Lower leg skin (tissue), 4 donors: ENCODE measurements at regions not wholly inside any gene's neighbourhood (a gene's known extent, or its start where the extent isn't known, plus 50 kb on each side); places are given as distances from the start of the nearest gene placed in this dataset.

Source experiments
- DNase-seq, 2 donors: peaks; one replicate each; pipeline ENCODE4 v3.0.0-alpha.2; 2019; ENCODE audit warnings: low spot score in 2 of 2
- H3K4me3 ChIP-seq: fragments of 200-600 bp; sonication (generic); 2 replicates; pipeline ENCODE4 v1.5.1; 2017; ENCODE audit warnings: mild to moderate bottlenecking, low read depth; ENCODE audit not compliant: poor library complexity, severe bottlenecking
- POLR2A ChIP-seq, 2 donors: fragments of 450-650 bp; IDR thresholded peaks; one replicate each; pipeline ENCODE4 v1.6.1; 2016 to 2017; ENCODE audit warnings: antibody characterized with exemption in 2 of 2, mild to moderate bottlenecking in 1 of 2, moderate library complexity in 1 of 2
- WGBS, 2 donors: methylation state at CpG; one replicate each; pipeline ENCODE4 v1.1.5; 2018; 5-methylcytosine and 5-hydroxymethylcytosine counted together
- intact Hi-C: fragments of 100-400 bp; cut with DNase I; formaldehyde crosslinking; loops from one replicate; pipeline ENCODE4 v1.15.0; 2023; ENCODE audit warnings: low total_unique reads
- TF ChIP-seq, protein P1 (sequence below), 3 donors: fragments of 450-650 bp; IDR thresholded peaks; one replicate each; pipeline ENCODE4 v1.5.1; 2016; ENCODE audit warnings: antibody characterized with exemption in 3 of 3, mild to moderate bottlenecking in 3 of 3, moderate library complexity in 2 of 3

DNA sequence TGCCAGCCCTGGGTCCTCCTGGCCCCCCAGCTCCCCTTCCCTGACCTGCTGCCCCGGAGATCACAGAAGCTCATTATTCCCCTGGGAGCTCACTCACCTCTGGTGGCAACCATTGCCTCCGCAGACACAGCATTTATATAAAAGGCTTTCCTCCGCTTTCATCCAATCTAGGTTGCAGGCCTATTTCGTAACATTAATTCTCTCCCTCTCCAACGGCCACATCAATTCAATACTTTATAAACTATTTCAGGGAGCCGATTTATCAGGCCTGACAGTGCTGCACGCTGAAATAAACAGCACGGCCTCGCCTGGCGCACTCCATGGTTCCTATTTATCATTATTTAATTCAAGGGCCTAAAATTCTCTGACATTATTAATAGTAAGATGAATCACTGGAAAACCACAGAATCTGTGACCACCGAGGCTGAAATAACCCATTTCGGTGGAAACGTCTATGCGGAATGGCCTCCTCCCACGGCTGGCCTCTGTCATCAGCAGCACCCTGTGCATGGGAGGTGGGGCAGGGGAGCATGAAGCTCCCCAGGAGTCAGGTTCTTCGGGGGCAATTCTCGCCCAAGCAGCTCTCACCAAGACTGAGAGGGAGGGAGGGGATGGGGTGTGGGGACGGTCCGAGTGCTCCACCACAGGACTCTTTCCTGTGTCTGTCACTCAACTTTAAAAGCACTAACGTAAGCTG, 249.3 kb upstream of the PFKP start:
- H3K4me3 ChIP-seq, result no peak overlapping the region
- WGBS, 2 donors, result 72 to 73% methylated on average over 20 of the region's 20 CpGs
- TF ChIP-seq POLR2A (IDR thresholded peaks at IDR 0.05), result no peak
- TF ChIP-seq, protein P1, sequence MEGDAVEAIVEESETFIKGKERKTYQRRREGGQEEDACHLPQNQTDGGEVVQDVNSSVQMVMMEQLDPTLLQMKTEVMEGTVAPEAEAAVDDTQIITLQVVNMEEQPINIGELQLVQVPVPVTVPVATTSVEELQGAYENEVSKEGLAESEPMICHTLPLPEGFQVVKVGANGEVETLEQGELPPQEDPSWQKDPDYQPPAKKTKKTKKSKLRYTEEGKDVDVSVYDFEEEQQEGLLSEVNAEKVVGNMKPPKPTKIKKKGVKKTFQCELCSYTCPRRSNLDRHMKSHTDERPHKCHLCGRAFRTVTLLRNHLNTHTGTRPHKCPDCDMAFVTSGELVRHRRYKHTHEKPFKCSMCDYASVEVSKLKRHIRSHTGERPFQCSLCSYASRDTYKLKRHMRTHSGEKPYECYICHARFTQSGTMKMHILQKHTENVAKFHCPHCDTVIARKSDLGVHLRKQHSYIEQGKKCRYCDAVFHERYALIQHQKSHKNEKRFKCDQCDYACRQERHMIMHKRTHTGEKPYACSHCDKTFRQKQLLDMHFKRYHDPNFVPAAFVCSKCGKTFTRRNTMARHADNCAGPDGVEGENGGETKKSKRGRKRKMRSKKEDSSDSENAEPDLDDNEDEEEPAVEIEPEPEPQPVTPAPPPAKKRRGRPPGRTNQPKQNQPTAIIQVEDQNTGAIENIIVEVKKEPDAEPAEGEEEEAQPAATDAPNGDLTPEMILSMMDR (IDR thresholded peaks at IDR 0.05), result no peak
- DNase-seq, result no peak
- intact Hi-C loops, result no loop called here

DNA sequence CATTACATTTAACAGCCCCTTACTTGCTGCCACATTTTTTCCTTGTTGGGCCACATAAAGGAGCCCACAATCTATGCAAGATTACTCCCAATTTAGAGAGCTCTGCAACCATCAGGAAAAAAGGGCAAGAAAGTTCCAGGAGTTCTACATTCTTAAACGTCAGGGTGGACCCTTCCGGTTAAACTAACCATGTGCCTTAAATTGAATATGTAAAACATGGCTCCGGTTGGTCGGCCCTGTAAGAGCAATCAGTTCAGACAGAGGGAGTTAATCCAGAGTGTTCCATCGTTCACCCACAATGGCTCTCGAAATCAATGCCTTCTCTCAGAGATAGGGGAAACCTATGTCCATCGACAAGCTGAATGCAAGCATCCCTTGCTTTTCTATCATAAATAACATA, 253.7 kb upstream of the PFKP start:
- intact Hi-C loops, result no loop called here
- no peak for TF ChIP-seq POLR2A (IDR thresholded peaks at IDR 0.05)
- TF ChIP-seq, protein P1 (IDR thresholded peaks at IDR 0.05), result no peak
- no peak for DNase-seq
- 88 to 90% methylated on average over 7 of the region's 7 CpGs for WGBS, 2 donors
- H3K4me3 ChIP-seq, result no peak overlapping the region

DNA sequence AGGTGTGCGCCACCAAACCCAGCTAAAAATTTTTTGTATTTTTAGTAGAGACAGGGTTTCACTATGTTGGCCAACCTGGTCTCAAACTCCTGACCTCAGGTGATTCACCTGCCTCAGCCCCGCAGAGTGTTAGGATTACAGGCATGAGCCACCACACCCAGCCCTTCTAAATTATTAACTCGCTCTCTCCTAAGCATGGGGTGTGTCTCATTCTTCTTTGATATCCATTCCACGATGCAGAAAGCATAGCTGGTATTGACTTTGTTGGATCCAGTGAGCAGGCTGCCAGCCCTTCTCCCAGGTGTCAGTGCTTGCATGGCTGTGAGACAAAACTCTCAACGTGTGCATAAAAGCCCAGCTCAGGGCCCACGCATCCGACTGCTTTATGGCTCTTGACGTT, 254.1 kb upstream of the PFKP start:
- TF ChIP-seq, protein P1 (IDR thresholded peaks at IDR 0.05), result no peak
- TF ChIP-seq POLR2A (IDR thresholded peaks at IDR 0.05), result no peak
- intact Hi-C loops, result no loop called here
- WGBS, 2 donors, result 56 to 57% methylated on average over 8 of the region's 8 CpGs
- no peak overlapping the region for H3K4me3 ChIP-seq
- no peak for DNase-seq

DNA sequence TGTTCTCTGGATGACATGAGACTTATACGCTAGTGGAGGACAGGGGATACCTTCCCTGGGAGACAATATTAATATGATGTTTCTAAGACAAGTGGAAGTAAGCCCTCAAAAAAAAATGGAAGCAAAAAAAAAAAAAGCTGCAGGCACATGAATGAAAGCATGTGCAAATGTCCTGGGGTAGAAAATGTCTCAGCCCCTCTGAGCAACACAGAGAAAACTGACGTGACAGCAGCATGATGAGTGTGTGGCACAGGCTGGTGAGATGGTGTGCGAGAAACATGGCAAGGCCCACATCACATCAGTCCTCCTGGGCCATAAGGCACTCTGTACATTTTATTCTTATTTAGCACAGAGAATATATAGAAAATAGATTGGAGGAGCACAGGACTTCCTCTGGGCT, 254.7 kb upstream of the PFKP start:
- 91 to 93% methylated on average over 3 of the region's 3 CpGs for WGBS, 2 donors
- intact Hi-C loops, result no loop called here
- H3K4me3 ChIP-seq, result no peak overlapping the region
- no peak for TF ChIP-seq POLR2A (IDR thresholded peaks at IDR 0.05)
- TF ChIP-seq, protein P1 (IDR thresholded peaks at IDR 0.05), result no peak
- DNase-seq, result no peak

DNA sequence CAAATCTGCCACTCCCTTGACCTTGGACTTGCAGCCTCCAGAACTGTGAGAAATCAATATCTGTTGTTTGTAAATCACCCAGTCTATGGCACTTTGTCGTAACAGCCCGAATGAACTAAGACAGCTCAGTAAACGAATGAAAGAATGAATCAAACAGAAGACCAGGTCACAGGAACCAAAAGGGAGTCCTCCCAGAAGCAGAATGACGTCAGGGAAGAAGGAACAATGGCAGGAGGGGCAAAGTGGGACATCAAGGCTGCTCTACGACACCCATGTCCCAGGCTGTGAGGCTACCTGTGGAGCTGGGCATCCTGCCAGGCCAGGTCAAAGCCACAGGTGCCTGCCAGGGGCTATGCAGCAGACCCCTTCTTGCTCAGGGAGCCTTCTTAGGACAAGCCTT, 267.2 kb upstream of the PFKP start:
- intact Hi-C loops, result no loop called here
- TF ChIP-seq, protein P1 (IDR thresholded peaks at IDR 0.05), result no peak
- no peak for TF ChIP-seq POLR2A (IDR thresholded peaks at IDR 0.05)

More for the DNA sequence above, 267.2 kb upstream of the PFKP start:
- no peak for DNase-seq
- 73 to 81% methylated on average over 5 of the region's 5 CpGs for WGBS, 2 donors
- H3K4me3 ChIP-seq, result no peak overlapping the region
